Ovary (tissue), 7 donors: ENCODE measurements at regions not wholly inside any gene's neighbourhood (a gene's known extent, or its start where the extent isn't known, plus 50 kb on each side); places are given as distances from the start of the nearest gene placed in this dataset.

Experiments used
- DNase-seq, 5 donors: peaks; one replicate each; pipeline ENCODE4 v3.0.0-alpha.2; 2019 to 2020
- H3K27ac ChIP-seq, 2 donors: fragments of 200-600 bp; one replicate each; pipeline versions ENCODE4 v1.5.1 to v1.8.0; 2019 to 2022
- H3K27me3 ChIP-seq: fragments of 200-600 bp; one replicate; pipeline ENCODE4 v1.8.0; 2022
- H3K36me3 ChIP-seq: fragments of 200-600 bp; sonication (generic); one replicate; pipeline ENCODE4 v1.5.1; 2019
- H3K4me1 ChIP-seq: one replicate; pipeline ENCODE4 v1.8.1; 2013; ENCODE audit warnings: mild to moderate bottlenecking, moderate library complexity; ENCODE audit not compliant: insufficient read depth
- H3K4me3 ChIP-seq: fragments of 200-600 bp; sonication (generic); one replicate; pipeline ENCODE4 v1.5.1; 2017
- H3K9me3 ChIP-seq, 2 donors: fragments of 200-600 bp in 1 of 2; sonication (generic) in 1 of 2; one replicate each; pipeline versions ENCODE4 v1.5.1 to v1.8.1; 2013 to 2019; ENCODE audit warnings: mild to moderate bottlenecking in 1 of 2, moderate library complexity in 1 of 2
- EP300 ChIP-seq: sonication (generic); formaldehyde crosslinking; IDR thresholded peaks from one replicate; pipeline ENCODE4 v1.6.1; 2017; ENCODE audit warnings: antibody characterized with exemption
- POLR2A ChIP-seq: fragments of 450-650 bp; IDR thresholded peaks from one replicate; pipeline ENCODE4 v1.6.1; 2017; ENCODE audit warnings: antibody characterized with exemption, mild to moderate bottlenecking, moderate library complexity
- WGBS, 3 donors: extraction: QIAGEN DNeasy Blood & Tissue Kit in 1 of 3; methylation state at CpG; one replicate each; pipeline versions ENCODE4 v1.1.5 to v1.1.7; 2013 to 2017; 5-methylcytosine and 5-hydroxymethylcytosine counted together
- intact Hi-C, 4 donors: fragments of 100-400 bp; cut with DNase I; formaldehyde crosslinking; loops; one replicate each; pipeline versions ENCODE4 v1.11.0 to v1.15.1; 2022 to 2023
- TF ChIP-seq, protein P1 (sequence below), 3 donors: fragments of 450-650 bp in 2 of 3; fragments of 200-600 bp in 1 of 3; IDR thresholded peaks; one replicate each; pipeline versions ENCODE4 v1.5.1 to v1.8.0; 2016 to 2022; ENCODE audit warnings: antibody characterized with exemption in 3 of 3, mild to moderate bottlenecking in 1 of 3
- donor health status: DM: no; HTN: no; CAD: no; lungs with moderate emphysema.
- donor health status: DM: no; HTN: no; CAD: no.
- donor health status: Bipolar disorder and iron deficiency.
- donor health status: DM: no; HTN: no; CAD: no.
- donor health status: DM: yes; HTN: yes; CAD: no.

DNA sequence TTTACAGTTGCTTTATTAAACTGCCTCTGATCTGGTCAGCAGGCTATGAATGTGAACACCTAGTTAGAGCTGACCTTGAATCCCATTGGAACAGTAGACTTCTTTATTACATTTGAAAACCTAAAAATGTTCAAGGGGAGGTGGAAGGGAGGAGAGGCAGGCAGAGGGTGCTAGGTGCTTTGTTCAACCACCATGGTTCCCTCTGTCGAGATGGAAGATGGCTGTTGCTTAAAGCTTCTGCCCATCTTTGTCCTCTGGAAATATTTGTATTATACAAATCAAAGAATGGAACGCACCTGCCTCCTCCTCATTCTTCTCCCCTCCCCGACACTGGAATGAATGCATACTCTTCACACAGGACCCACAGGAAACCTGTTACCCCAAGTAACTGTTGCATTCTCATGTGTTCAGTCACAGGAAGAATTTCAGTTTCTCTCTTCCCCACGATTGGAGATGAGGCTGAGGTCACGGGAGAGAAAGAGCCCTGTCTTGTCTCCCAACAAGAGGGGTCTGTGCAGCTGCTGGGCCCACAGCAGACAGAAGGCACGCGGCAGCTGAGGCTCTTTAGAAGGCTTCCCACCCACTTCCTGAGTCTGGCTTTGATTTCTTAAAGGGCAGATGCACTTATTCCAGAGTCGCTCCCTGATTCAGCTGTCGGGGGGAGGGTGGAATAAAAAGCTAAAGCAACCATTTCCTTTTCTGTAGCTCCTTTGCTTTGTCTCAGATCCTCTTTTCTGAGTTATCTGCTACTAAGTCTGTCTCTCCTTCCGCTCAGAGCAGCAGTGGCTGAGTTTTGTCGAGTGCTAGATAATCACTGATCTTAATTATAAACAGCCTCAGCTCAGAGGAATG is 217.9 kb upstream of the BTG1 start:
- Histone ChIP-seq H3K4me1 (peaks cover 8% of the 10 kb centered on the region), H3K36me3 (no peaks in the 10 kb centered on the region), H3K4me3 (no peak overlapping the region), H3K9me3 (no peaks in the 10 kb centered on the region), H3K27me3 (no peaks in the 10 kb centered on the region), H3K27ac (peak overlapping the region in 1 of 2 donors; percentile 43)
- peak; percentile 26 to 46 (median 30) for DNase-seq
- intact Hi-C loops: no loop called here
- TF ChIP-seq EP300 (no peak), POLR2A (no peak)
- TF ChIP-seq, protein P1, sequence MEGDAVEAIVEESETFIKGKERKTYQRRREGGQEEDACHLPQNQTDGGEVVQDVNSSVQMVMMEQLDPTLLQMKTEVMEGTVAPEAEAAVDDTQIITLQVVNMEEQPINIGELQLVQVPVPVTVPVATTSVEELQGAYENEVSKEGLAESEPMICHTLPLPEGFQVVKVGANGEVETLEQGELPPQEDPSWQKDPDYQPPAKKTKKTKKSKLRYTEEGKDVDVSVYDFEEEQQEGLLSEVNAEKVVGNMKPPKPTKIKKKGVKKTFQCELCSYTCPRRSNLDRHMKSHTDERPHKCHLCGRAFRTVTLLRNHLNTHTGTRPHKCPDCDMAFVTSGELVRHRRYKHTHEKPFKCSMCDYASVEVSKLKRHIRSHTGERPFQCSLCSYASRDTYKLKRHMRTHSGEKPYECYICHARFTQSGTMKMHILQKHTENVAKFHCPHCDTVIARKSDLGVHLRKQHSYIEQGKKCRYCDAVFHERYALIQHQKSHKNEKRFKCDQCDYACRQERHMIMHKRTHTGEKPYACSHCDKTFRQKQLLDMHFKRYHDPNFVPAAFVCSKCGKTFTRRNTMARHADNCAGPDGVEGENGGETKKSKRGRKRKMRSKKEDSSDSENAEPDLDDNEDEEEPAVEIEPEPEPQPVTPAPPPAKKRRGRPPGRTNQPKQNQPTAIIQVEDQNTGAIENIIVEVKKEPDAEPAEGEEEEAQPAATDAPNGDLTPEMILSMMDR (IDR thresholded peaks at IDR 0.05): no peak
- 21 to 24% (median 22%) methylated on average over 11 of the region's 11 CpGs for WGBS, 3 donors

DNA sequence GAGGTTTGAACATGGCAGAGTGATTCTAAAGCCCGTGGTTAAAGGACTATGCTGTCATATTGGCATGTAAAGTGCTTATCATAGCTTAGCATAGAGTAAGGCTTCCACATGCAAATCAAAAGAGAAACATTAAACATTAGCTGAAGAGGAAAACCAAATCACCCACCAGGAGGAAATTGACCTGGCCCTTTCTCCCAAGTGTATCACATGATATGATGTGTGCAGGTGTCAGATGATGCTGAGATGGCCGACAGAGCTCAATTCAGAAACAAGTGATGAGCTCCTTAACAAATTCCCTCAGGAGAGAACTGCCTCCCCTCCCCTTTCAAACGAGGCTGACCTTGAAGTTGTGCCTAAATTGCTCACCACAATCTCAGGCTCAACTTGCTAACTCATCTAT is 217.1 kb upstream of the BTG1 start:
- Histone ChIP-seq H3K9me3 (no peaks in the 10 kb centered on the region), H3K36me3 (no peaks in the 10 kb centered on the region), H3K4me3 (no peak overlapping the region), H3K27ac (peak overlapping the region in 1 of 2 donors; percentile 43), H3K4me1 (peaks cover 8% of the 10 kb centered on the region), H3K27me3 (no peaks in the 10 kb centered on the region)
- DNase-seq: peak in 2 of 5 donors; percentile 11 to 27
- TF ChIP-seq POLR2A: no peak
- TF ChIP-seq, protein P1 (IDR thresholded peaks at IDR 0.05): no peak
- no peak for TF ChIP-seq EP300
- 10 to 23% (median 19%) methylated on average over 3 of the region's 3 CpGs for WGBS, 3 donors
- intact Hi-C loops: no loop called here

DNA sequence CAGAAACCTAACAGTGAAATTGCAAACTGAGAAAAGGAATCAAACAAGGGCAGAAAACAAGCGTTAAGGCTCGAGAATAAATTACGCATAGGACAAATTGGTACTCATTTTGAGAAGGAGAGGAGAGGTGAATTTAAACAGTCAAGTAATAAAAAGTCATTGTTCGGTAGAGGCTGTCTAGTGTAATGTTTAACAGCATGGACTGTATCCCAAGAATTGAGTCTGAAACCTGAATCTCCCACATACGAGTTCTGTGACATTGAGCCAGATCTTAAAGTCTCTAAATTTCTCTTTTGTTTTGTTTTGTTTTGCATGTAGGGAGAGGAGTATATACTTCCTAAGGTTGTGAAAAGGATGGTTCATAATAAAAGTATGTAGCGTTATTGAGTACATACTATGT is 216.5 kb upstream of the BTG1 start:
- intact Hi-C loops: no loop called here
- Histone ChIP-seq H3K27me3 (no peaks in the 10 kb centered on the region), H3K4me3 (no peak overlapping the region)

DNA sequence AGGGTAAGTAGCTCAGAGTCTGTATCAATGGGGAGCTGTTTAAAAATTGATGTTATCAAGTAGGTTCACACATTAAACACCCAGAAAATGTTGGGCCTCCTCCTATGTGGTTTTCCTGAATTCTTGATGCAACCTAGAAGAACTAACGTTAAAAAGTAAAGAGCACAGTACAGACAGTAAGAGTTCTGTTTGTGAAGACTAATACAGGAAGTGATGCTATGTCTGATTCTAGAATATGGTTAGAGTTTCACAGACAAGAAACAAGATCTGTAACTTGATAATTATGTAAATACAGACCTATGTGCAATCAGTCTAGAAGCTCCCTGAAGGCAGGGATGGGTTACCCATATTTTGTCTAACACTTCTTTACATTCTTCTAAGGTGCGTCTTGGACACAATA is 214.9 kb upstream of the BTG1 start:
- 95 to 99% (median 96%) methylated on average over 2 of the region's 2 CpGs for WGBS, 3 donors
- intact Hi-C loops: no loop called here
- H3K27ac ChIP-seq: no peak overlapping the region
- no peaks in the 10 kb centered on the region for H3K27me3 ChIP-seq
- H3K36me3 ChIP-seq: no peaks in the 10 kb centered on the region
- no peaks in the 10 kb centered on the region for H3K9me3 ChIP-seq
- peaks cover 8% of the 10 kb centered on the region for H3K4me1 ChIP-seq
- no peak overlapping the region for H3K4me3 ChIP-seq
- TF ChIP-seq, protein P1 (IDR thresholded peaks at IDR 0.05): no peak
- TF ChIP-seq EP300 (no peak), POLR2A (no peak)
- DNase-seq: no peak

More for the DNA sequence above, 216.5 kb upstream of the BTG1 start:
- H3K4me1 ChIP-seq: peaks cover 8% of the 10 kb centered on the region
- no peak overlapping the region for H3K27ac ChIP-seq
- no peaks in the 10 kb centered on the region for H3K36me3 ChIP-seq
- DNase-seq: no peak
- 43 to 57% (median 44%) methylated on average over 6 of the region's 6 CpGs for WGBS, 3 donors
- TF ChIP-seq EP300 (no peak), POLR2A (no peak)
- TF ChIP-seq, protein P1 (IDR thresholded peaks at IDR 0.05): no peak
- no peaks in the 10 kb centered on the region for H3K9me3 ChIP-seq
